Progenitor cell of endocrine pancreas (in vitro differentiated cells): ENCODE measurements at regions not wholly inside any gene's neighbourhood (a gene's known extent, or its start where the extent isn't known, plus 50 kb on each side); places are given as distances from the start of the nearest gene placed in this dataset.
A peak's percentile ranks its signal among the peaks of the same experiment; 100 is the strongest.
"Not testable (repeated sequence)": the region's sequence is repeated elsewhere in the genome, so short reads cannot be mapped to it uniquely, and the experiment has no call there.

Source experiments
- DNase-seq: peaks from one replicate; pipeline ENCODE4 v3.0.0; 2021; ENCODE audit warnings: low spot score; ENCODE audit not compliant: unreplicated experiment
- H3K27ac Mint-ChIP-seq: 2 replicates; pipeline ENCODE4 v1.8.0; 2021; ENCODE audit warnings: mild to moderate bottlenecking, moderate library complexity, mixed read lengths
- H3K27me3 Mint-ChIP-seq: 2 replicates; pipeline ENCODE4 v1.8.0; 2021; ENCODE audit warnings: mixed read lengths
- H3K36me3 Mint-ChIP-seq: 2 replicates; pipeline ENCODE4 v1.8.0; 2022; ENCODE audit warnings: mixed read lengths; ENCODE audit not compliant: insufficient read depth
- H3K4me1 Mint-ChIP-seq: 2 replicates; pipeline ENCODE4 v1.8.0; 2021; ENCODE audit warnings: low read depth, mixed read lengths
- H3K4me3 Mint-ChIP-seq: 2 replicates; pipeline ENCODE4 v1.8.0; 2021; ENCODE audit warnings: low read depth, mild to moderate bottlenecking, moderate library complexity, mixed read lengths
- H3K9me3 Mint-ChIP-seq: 2 replicates; pipeline ENCODE4 v1.8.0; 2021; ENCODE audit warnings: low read depth, mixed read lengths
- CTCF ChIP-seq: fragments of 200-600 bp; sonication (generic); IDR thresholded peaks from one replicate; pipeline ENCODE4 v1.5.0; 2021; ENCODE audit warnings: antibody characterized with exemption, mild to moderate bottlenecking; ENCODE audit not compliant: unreplicated experiment

GRCh38 chr6:40832691-40833090 is 206.3 kb downstream of the UNC5CL start:
- no peak for TF ChIP-seq CTCF
- no peak for DNase-seq
- no peaks in the 10 kb centered on the region for H3K36me3 Mint-ChIP-seq
- H3K4me3 Mint-ChIP-seq, result no peak overlapping the region
- peaks cover 1% of the 10 kb centered on the region for H3K4me1 Mint-ChIP-seq
- H3K27me3 Mint-ChIP-seq, result peaks cover 11% of the 10 kb centered on the region
- no peaks in the 10 kb centered on the region for H3K9me3 Mint-ChIP-seq
- no peak overlapping the region for H3K27ac Mint-ChIP-seq

- no peak overlapping the region for H3K27ac Mint-ChIP-seq
- H3K9me3 Mint-ChIP-seq, result no peaks in the 10 kb centered on the region
- peaks cover 1% of the 10 kb centered on the region for H3K4me1 Mint-ChIP-seq
- H3K36me3 Mint-ChIP-seq, result no peaks in the 10 kb centered on the region
- DNase-seq, result no peak
- TF ChIP-seq CTCF, result no peak
- H3K27me3 Mint-ChIP-seq, result peaks cover 11% of the 10 kb centered on the region
- H3K4me3 Mint-ChIP-seq, result no peak overlapping the region
Measured at GRCh38 chr6:40831381-40831780, 207.6 kb downstream of the UNC5CL start.

GRCh38 chr6:40825102-40825501 is 213.9 kb downstream of the UNC5CL start:
- H3K27ac Mint-ChIP-seq, result no peak overlapping the region
- H3K9me3 Mint-ChIP-seq, result no peaks in the 10 kb centered on the region
- no peak for DNase-seq
- no peaks in the 10 kb centered on the region for H3K36me3 Mint-ChIP-seq
- H3K27me3 Mint-ChIP-seq, result peaks cover 27% of the 10 kb centered on the region
- H3K4me1 Mint-ChIP-seq, result no peaks in the 10 kb centered on the region
- TF ChIP-seq CTCF, result no peak
- H3K4me3 Mint-ChIP-seq, result no peak overlapping the region

- not testable (repeated sequence) for H3K27ac Mint-ChIP-seq, H3K9me3 Mint-ChIP-seq, H3K4me3 Mint-ChIP-seq, H3K4me1 Mint-ChIP-seq, H3K36me3 Mint-ChIP-seq
- H3K27me3 Mint-ChIP-seq, result peaks cover 33% of the 10 kb centered on the region
- peak; percentile 49 for DNase-seq
- peak; percentile 70 for TF ChIP-seq CTCF
Measured at GRCh38 chr6:40823917-40824891, 214.8 kb downstream of the UNC5CL start.

GRCh38 chr6:40822619-40823018 is 216.4 kb downstream of the UNC5CL start:
- no peaks in the 10 kb centered on the region for H3K36me3 Mint-ChIP-seq
- no peak for DNase-seq
- no peaks in the 10 kb centered on the region for H3K9me3 Mint-ChIP-seq
- no peak for TF ChIP-seq CTCF
- peaks cover 33% of the 10 kb centered on the region for H3K27me3 Mint-ChIP-seq
- H3K4me3 Mint-ChIP-seq, result no peak overlapping the region
- no peak overlapping the region for H3K27ac Mint-ChIP-seq
- H3K4me1 Mint-ChIP-seq, result no peaks in the 10 kb centered on the region
